A204.1 (cell line): ENCODE measurements at regions not wholly inside any gene's neighbourhood (a gene's known extent, or its start where the extent isn't known, plus 50 kb on each side); places are given as distances from the start of the nearest gene placed in this dataset.
"Not testable (repeated sequence)": the region's sequence is repeated elsewhere in the genome, so short reads cannot be mapped to it uniquely, and the experiment has no call there.

ENCODE experiments used
- FAIRE-seq: peaks from 2 replicates; lab custom pipeline; 2012; peaks lifted over from hg19 to GRCh38; lab: Jason Lieb, UNC

DNA sequence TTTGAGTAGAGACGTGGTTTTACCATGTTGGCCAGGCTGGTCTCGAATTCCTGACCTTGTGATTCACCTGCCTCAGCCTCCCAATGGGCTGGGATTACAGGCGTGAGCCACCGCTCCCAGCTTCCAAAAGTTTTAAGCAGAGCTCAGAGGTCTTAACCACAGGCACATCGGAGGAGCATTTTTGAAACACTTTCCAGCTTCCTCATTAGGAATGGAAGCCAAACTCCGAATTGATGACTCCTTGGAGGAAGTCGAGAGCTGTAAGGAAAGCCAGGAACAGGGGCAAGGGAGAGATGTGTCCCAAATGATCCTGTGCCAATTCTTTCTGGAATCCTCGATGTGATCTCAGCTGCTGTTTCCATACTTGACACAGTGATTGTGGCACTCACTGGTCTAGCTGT, 56.2 kb upstream of the CCZ1B start:
- not testable (repeated sequence) for FAIRE-seq

- not testable (repeated sequence) for FAIRE-seq
Measured at GRCh38 chr7:6883756-6884155, 57.7 kb upstream of the CCZ1B start.

DNA sequence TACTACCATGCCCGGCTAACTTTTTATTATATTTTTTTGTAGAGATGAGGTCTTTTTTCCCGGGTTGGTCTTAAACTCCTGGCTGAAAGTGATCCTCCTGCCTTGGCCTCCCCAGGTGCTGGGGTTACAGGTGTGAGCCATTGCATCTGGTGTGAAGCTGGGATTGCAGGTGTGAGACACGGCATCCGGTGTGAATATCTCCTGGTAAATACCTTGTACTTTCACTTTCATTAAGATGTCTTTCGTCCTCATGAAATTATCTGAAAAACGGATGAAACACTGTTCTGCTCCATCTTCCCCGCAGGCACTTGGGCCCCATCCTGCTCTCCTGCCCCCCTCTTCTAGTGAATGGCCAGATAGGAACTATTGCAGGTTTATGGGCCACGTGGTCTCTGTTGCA, 60.1 kb upstream of the CCZ1B start:
- no peak for FAIRE-seq

DNA sequence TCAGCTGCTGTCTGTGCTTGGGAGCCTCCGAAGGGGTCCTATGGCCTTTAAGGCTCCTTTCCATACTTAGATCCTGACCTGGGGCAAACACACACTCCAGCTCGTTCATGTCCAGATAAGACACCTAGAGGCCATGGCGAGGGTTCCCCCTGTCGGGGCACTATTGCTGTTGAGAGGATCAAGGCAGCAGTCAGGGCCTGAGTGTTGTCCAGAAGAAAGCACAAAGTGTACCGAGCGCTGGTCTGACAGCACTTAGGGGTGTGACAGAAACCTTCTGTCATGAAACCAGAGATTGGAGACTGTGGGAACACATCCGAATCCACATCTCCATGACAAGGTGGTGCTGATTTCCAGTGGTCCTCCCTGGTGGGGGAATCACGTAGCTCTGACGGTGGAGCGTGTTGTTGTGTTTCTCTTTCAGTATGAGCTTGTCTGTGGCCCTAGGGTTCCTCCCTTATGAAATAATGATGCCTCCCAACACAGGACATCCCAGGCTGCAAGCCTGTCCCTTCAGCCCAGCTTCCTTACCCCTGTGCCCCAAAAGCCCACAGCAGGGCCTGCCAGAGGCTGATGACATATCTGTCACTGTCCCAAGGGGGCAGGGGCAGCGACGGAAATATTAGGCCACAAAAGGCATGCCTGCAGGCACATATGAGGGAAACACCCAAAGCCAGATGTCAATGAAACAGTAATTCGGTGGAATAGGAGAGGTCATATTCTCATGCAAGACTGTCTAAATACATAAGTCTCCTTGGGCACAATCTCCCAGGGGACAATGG, 62.4 kb upstream of the CCZ1B start:
- not testable (repeated sequence) for FAIRE-seq

DNA sequence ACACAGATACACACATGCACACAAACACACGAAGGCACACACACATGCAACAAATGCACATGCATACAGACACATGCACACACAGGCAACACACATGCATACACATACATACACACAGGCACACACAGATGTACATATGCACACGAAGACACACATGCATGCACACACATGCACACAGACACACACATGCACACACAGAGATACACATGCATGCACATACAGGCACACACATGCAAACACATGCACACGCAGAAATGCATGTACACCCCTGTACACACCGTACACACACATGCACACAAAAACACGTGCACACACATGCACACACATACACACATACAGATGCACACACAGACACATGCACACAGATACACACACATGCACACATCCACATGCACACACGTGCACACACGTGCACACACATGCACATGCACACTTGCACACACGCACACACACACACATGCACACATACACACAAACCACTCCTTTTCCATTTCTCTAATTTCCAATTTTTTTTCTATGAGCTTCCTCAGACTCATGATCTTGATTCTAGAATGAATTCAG, 63.3 kb upstream of the CCZ1B start:
- no peak for FAIRE-seq

DNA sequence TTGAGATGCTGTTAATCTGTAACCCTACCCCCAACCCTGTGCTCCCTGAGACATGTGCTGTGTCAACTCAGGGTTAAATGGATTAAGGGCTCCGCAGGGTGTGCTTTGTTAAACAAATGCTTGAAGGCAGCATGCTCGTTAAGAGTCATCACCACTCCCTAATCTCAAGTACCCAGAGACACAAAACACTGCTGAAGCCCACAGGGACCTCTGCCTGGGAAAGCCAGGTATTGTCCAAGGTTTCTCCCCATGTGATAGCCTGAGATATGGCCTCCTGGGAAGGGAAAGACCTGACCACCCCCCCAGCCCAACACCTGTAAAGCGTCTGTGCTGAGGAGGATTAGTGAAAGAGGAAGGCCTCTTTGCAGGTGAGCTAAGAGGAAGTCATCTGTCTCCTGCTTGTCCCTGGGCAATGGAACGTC, 76.0 kb upstream of the CCZ1B start:
- FAIRE-seq: not testable (repeated sequence)

GRCh38 chr7:6903289-6903688, 77.2 kb upstream of the CCZ1B start:
- not testable (repeated sequence) for FAIRE-seq

- not testable (repeated sequence) for FAIRE-seq
Measured at GRCh38 chr7:6903792-6904191, 77.7 kb upstream of the CCZ1B start.

DNA sequence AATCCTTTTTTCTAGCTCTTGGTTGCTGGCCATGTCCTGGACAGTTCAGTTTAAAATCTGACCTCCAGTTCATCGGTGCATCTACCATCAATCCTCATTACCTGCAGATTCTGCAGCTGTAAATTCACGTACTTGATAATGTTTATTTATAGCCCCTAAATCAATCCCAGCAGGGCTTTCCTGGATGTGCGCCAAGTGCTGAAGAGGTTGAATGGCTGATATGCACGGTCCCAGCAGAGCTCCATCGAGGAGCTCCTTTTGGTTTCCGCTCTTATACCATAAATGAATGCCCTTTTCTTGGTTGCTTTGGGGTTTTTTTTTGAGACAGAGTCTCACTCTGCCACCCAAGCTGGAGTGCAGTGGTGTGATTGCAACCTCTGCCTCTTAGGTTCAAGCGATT, 91.2 kb upstream of the CCZ1B start:
- FAIRE-seq: no peak

DNA sequence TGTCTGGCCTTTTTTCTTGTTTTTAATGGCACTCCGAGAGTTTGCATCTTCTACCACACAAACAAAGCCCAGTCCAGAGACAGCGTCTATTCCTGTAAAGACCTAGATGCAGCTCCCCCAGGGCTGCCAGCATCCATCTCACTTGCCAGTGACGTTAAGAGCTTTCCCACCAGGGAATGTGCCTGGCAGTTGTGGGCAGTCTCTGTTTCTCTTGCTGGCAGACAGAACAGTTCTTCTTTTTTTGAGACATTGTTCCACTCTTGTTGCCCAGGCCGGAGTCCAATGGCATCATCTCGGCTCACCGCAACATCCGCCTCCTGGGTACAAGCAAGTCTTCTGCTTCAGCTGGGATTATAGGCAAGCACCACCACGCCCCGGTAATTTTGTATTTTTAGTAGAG, 93.1 kb upstream of the CCZ1B start:
- not testable (repeated sequence) for FAIRE-seq

DNA sequence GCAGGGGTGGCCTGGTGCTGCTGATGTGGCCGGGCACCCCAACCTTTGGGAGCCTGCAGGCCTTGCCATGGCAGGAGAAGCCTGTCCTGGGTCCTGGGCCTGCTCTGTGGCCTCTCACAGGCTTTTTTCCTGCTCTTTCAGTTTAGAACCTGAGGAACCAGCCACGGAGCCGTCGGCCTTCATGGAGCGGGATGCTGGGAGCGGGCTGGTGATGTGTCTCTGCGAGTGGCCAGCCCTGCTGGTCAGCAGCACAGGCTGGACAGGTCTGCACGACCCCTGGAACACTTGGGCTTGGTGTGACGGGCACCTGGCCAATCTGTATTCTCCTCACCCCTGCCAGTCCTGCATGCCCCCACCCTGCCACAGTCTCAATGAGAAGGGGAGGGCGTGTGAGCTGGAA, 98.4 kb upstream of the CCZ1B start:
- FAIRE-seq: not testable (repeated sequence)

DNA sequence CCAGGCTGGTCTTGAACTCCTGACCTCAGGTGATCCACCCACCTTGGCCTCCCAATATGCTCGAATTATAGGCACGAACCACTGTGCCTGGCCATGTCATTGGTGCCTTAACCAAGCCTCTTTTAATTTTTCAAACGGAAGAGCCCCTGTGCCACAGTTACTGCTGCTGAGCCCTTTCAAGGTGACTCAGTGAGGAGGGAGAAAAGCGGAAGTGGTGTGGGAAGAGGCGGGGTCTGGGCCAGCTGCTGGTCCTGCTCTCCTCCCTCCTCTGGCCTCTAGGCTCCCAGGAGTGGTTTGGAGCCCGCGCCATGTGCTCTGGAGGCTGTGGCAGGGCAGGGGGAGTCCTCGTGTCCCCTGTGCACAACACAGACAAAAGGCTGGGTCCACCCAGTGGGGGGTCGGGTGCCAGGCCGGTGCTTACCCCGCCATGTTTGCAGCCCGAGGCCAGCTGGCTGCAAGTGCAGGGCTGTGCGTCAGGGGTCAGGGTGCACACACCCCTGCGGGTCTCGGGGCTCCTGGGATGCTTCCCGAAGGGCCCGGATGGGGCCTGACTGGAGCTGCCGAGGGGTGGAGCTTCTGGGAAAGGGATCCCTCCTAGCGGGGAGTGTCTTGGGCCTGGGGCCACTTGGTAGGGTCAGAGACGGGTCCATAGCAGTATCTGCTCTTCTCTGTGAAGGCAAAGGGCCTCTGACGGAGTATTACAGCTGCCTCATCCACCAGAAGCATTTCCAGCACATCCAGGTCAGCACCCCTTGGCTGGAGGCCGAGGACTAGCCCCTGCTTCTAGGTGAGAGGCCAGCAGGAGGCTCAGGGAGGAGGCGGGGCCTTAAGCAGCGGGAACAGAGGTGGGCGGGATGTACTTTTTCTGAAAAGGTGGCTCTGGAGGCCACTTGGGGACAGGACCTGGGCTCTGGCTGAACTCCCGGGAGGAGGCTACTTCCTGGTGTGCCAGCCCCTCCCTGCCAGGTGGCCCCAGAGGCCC, 100.4 kb upstream of the CCZ1B start:
- not testable (repeated sequence) for FAIRE-seq

DNA sequence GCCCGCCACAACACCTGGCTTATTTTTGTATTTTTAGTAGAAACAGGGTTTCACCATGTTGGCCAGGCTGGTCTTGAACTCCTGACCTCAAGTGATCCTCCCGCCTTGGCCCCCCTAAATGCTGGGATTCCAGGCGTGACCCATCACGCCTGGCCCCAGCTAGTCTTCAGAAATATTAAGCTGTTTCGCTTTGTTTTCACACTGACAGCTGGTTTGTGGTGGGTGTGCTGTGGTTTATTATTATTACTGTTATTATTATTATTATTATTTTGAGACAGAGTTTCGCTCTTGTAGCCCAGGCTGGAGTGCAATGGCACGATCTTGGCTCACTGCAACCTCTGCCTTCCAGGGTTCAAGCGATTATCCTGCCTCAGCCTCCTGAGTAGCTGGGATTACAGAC, 101.6 kb upstream of the CCZ1B start:
- not testable (repeated sequence) for FAIRE-seq

DNA sequence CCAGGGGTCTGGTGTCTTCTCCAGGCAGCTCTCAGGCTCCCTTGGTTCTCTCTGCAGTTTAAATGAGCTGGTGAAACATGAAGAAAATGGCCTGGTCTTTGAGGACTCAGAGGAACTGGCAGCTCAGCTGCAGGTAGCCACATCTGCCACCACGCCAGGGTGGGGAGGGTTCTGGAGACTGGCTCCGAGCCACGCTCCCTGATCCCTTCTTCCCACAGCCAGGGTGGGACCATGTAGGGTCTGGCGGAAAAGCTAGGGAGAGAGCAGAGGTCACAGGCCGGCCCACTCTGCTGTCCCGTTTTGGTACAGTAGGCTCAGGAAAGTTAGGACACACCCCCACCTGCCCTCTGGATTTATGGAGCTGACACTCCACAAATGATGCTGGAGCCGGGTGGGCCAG, 103.5 kb upstream of the CCZ1B start:
- FAIRE-seq: not testable (repeated sequence)

DNA sequence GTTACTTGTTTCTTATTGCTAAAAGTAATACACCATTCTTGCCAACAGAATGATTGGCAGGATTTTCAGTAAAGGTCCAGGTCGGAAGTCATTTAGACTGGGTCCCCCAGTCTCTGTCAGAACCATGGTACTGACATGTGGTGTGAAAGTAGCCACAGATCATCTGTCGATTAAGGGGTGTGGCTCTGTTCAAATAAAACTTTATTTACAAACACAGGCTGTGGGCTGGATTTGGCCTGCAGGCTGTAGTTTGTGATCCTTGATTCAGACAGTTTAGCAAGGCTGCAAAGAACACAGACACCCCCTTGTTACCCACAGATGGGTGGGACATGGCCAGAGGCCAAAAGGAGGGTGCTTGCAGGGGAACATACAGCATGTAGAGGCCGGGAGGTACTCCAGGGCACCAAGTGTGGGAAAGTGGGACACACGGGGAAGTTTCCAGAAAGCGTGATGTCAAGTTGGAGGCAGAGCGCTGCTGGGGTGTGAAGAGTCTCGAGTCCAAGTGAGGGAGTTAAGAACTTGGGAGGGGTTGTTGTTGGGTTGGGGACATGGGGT, 104.1 kb upstream of the CCZ1B start:
- FAIRE-seq: not testable (repeated sequence)

GRCh38 chr7:6930787-6931186, 104.7 kb upstream of the CCZ1B start:
- FAIRE-seq: not testable (repeated sequence)

DNA sequence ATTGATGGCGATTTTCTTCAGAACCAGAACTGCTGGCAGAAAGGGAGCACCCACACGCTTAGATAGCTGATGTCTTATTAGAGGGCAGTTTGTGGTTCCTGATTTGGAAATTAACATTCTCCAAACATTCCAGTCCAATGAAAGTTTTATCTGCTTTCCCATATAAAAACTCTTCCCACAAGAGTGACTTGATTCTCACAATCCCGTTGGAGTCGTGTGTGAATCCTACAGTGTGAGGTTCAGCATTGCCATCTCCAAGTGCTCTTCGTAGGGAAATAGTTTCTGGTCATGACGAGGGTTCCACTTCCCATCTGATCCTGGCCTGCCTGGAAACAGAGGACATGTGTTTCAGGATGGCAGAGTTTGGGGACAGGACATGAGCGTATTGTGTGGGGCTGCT, 105.4 kb upstream of the CCZ1B start:
- not testable (repeated sequence) for FAIRE-seq

GRCh38 chr7:6933954-6934632, 108.0 kb upstream of the CCZ1B start:
- not testable (repeated sequence) for FAIRE-seq

DNA sequence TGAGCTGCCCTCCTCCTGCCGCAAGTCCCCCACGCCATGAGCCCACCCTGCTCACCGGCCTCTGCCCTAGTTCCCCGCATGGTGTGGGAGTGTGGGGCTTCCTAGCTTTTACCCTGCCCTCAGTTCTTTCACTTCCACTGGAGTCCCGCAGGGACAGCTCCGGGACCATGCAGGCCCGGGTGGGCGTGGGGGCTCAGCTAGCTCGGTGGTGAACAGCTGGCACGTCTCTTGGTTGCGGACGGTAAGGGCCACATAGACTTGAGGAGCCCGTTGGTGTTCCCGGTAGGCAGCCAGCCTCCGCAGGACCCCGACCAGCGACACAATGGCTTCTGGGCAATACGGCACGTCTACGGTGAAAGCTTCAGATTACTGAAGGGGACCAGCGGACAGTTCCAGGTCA, 108.9 kb upstream of the CCZ1B start:
- no peak for FAIRE-seq

- not testable (repeated sequence) for FAIRE-seq
Measured at GRCh38 chr7:6936626-6937025, 110.6 kb upstream of the CCZ1B start.

- not testable (repeated sequence) for FAIRE-seq
Measured at GRCh38 chr7:6937746-6938145, 111.7 kb upstream of the CCZ1B start.

DNA sequence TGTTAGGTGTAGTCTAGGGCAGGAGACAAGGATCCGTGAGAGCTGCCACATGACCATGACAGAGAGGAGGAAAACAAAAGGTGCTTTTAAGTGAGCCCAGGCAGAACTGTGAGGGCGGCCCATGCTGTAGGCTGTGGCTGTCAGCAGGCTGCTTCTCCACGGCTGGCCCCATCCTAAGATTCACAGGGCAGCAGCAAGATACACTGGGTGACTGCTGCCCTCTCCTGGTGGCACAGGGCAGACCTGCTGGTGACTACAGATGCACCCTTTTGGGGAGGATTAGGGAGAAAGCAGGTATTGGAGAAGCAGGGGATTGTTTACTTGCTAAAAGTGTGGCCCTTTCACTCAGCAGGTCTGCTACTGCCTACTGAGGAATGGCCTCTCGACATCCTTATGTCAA, 112.2 kb upstream of the CCZ1B start:
- not testable (repeated sequence) for FAIRE-seq
